IMR-90 (cell line): ENCODE measurements at regions not wholly inside any gene's neighbourhood (a gene's known extent, or its start where the extent isn't known, plus 50 kb on each side); places are given as distances from the start of the nearest gene placed in this dataset.

Experiments
- ATAC-seq: fragments of 200-7000 bp; cut with Tn5 transposase; 2 replicates; pipeline ENCODE4 v1.9.1; 2020; ENCODE audit warnings: low read depth, mild to moderate bottlenecking, moderate library complexity
- BruUV-seq: library from RNA; stranded (reverse); fragments of 400-500 nt; replicated peaks from 2 replicates; lab custom pipeline; 2021; lab: Mats Ljungman, UMichigan
- CTCF ChIA-PET: fragments of 300-600 bp; formaldehyde crosslinking; extraction: SDS; loops from one replicate; lab custom pipeline; 2021; ENCODE audit warnings: antibody characterized with exemption; lab: Yijun Ruan, JAX
- POLR2A ChIA-PET: fragments of 300-600 bp; sonication (Branson Sonifier 250); formaldehyde crosslinking; loops from one replicate; lab custom pipeline; 2022; ENCODE audit warnings: antibody characterized with exemption; ENCODE audit not compliant: unreplicated experiment; lab: Charles Lee
- DNase-seq: peaks from one replicate; pipeline ENCODE4 v3.0.0; 2013
- H2AFZ ChIP-seq: replicated peaks from 2 replicates; pipeline ENCODE3; 2013; ENCODE audit warnings: low read length, mild to moderate bottlenecking; ENCODE audit not compliant: poor library complexity
- H2AK5ac ChIP-seq: 2 replicates; pipeline ENCODE4 v1.6.1; 2013; ENCODE audit warnings: low read depth, low read length, inconsistent platforms
- H2AK9ac ChIP-seq: replicated peaks from 2 replicates; pipeline ENCODE3; 2013; ENCODE audit warnings: mild to moderate bottlenecking, low read depth, low read length, moderate library complexity; ENCODE audit not compliant: poor library complexity
- H2BK120ac ChIP-seq: 2 replicates; pipeline ENCODE4 v1.6.1; 2013; ENCODE audit warnings: low read depth, low read length, inconsistent platforms
- H2BK15ac ChIP-seq: 3 replicates; pipeline ENCODE4 v1.6.1; 2013; ENCODE audit warnings: low read depth, low read length, inconsistent platforms
- H2BK20ac ChIP-seq: 2 replicates; pipeline ENCODE4 v1.6.1; 2013; ENCODE audit warnings: low read depth, mild to moderate bottlenecking, inconsistent platforms, low read length, moderate library complexity
- H2BK5ac ChIP-seq: 2 replicates; pipeline ENCODE4 v1.6.1; 2013; ENCODE audit warnings: mild to moderate bottlenecking, low read depth, low read length, inconsistent platforms; ENCODE audit not compliant: poor library complexity, severe bottlenecking
- H3K14ac ChIP-seq: replicated peaks from 2 replicates; pipeline ENCODE4 v1.6.1; 2013; ENCODE audit warnings: low read depth, low read length, inconsistent platforms
- H3K18ac ChIP-seq: 2 replicates; pipeline ENCODE4 v1.6.1; 2013; ENCODE audit warnings: low read depth, low read length, control low read depth
- H3K23ac ChIP-seq: 2 replicates; pipeline ENCODE4 v1.6.1; 2013; ENCODE audit warnings: low read depth, low read length, inconsistent platforms
- H3K27ac ChIP-seq: 2 replicates; pipeline ENCODE4 v1.5.1; 2013; ENCODE audit warnings: mild to moderate bottlenecking, control low read depth, low read length; ENCODE audit not compliant: insufficient read depth
- H3K27me3 ChIP-seq: 2 replicates; pipeline ENCODE4 v1.6.1; 2013; ENCODE audit warnings: low read length; ENCODE audit not compliant: control insufficient read depth, insufficient read depth
- H3K36me3 ChIP-seq: 2 replicates; pipeline ENCODE4 v1.6.1; 2013; ENCODE audit warnings: low read length, mixed read lengths; ENCODE audit not compliant: control insufficient read depth, insufficient read depth
- H3K4ac ChIP-seq: 2 replicates; pipeline ENCODE4 v1.6.1; 2013; ENCODE audit warnings: low read depth, low read length, inconsistent platforms
- H3K4me1 ChIP-seq: 2 replicates; pipeline ENCODE4 v1.6.1; 2013; ENCODE audit warnings: low read length, mixed read lengths; ENCODE audit not compliant: control insufficient read depth, insufficient read depth
- H3K4me2 ChIP-seq: 2 replicates; pipeline ENCODE4 v1.6.1; 2013; ENCODE audit warnings: low read depth, mild to moderate bottlenecking, control low read depth, low read length, moderate library complexity
- H3K4me3 ChIP-seq: 2 replicates; pipeline ENCODE4 v1.5.1; 2013; ENCODE audit warnings: low read depth, mild to moderate bottlenecking, control low read depth, low read length, moderate library complexity; ENCODE audit not compliant: insufficient read depth
- H3K56ac ChIP-seq: 2 replicates; pipeline ENCODE4 v1.6.1; 2013; ENCODE audit warnings: low read length, inconsistent platforms; ENCODE audit not compliant: insufficient read depth; ENCODE audit errors: extremely low read depth
- H3K79me1 ChIP-seq, 2 experiments: 2 replicates each; pipeline ENCODE4 v1.6.1; 2013; ENCODE audit warnings: low read length in 2 of 2, inconsistent platforms in 1 of 2, low read depth in 1 of 2
- H3K9ac ChIP-seq: 2 replicates; pipeline ENCODE4 v1.6.1; 2013; ENCODE audit warnings: low read depth, low read length, control low read depth
- H3K9me1 ChIP-seq: 2 replicates; pipeline ENCODE4 v1.6.1; 2013; ENCODE audit warnings: low read length, inconsistent platforms; ENCODE audit not compliant: insufficient read depth
- H3K9me3 ChIP-seq: 2 replicates; pipeline ENCODE4 v1.6.1; 2013; ENCODE audit warnings: low read length; ENCODE audit not compliant: control insufficient read depth, insufficient read depth
- H4K20me1 ChIP-seq: 2 replicates; pipeline ENCODE4 v1.6.1; 2013; ENCODE audit warnings: low read length, inconsistent platforms; ENCODE audit not compliant: insufficient read depth
- H4K5ac ChIP-seq: 2 replicates; pipeline ENCODE4 v1.6.1; 2013; ENCODE audit warnings: mild to moderate bottlenecking, low read depth, low read length, control low read depth
- H4K8ac ChIP-seq, 2 experiments: 2 replicates each; pipeline ENCODE4 v1.6.1; 2013; ENCODE audit warnings: low read depth in 2 of 2, low read length in 2 of 2, control low read depth in 1 of 2, inconsistent platforms in 1 of 2
- H4K91ac ChIP-seq: 2 replicates; pipeline ENCODE4 v1.6.1; 2013; ENCODE audit warnings: low read depth, low read length, inconsistent platforms; ENCODE audit not compliant: insufficient read depth
- BHLHE40 ChIP-seq: fragments of 150-350 bp; IDR thresholded peaks from 2 replicates; pipeline ENCODE4 v1.6.1; 2016; ENCODE audit warnings: mild to moderate bottlenecking, low read depth, low read length
- CEBPB ChIP-seq: IDR thresholded peaks from 2 replicates; pipeline ENCODE4 v1.6.1; 2012; ENCODE audit warnings: low read depth, low read length, improper control_type of control experiment
- CHD1 ChIP-seq: IDR thresholded peaks from 2 replicates; pipeline ENCODE4 v1.6.1; 2012; ENCODE audit warnings: low read depth, low read length, improper control_type of control experiment
- CTCF ChIP-seq: conservative IDR thresholded peaks from 2 replicates; pipeline ENCODE4 v1.5.1; 2012; ENCODE audit warnings: mild to moderate bottlenecking, low read depth, low read length, improper control_type of control experiment
- ELK1 ChIP-seq: fragments of 150-350 bp; IDR thresholded peaks from 2 replicates; pipeline ENCODE4 v1.6.1; 2016; ENCODE audit warnings: low read depth, mild to moderate bottlenecking, low read length, moderate library complexity, borderline replicate concordance
- FOS ChIP-seq: fragments of 150-350 bp; IDR thresholded peaks from 2 replicates; pipeline ENCODE4 v1.6.1; 2016; ENCODE audit warnings: low read depth, low read length
- MAFK ChIP-seq: IDR thresholded peaks from 2 replicates; pipeline ENCODE4 v1.6.1; 2012; ENCODE audit warnings: low read depth, low read length, improper control_type of control experiment
- MAZ ChIP-seq: IDR thresholded peaks from 2 replicates; pipeline ENCODE4 v1.6.1; 2012; ENCODE audit warnings: low read depth, mild to moderate bottlenecking, low read length, improper control_type of control experiment, moderate library complexity, borderline replicate concordance
- MXI1 ChIP-seq: IDR thresholded peaks from 2 replicates; pipeline ENCODE4 v1.6.1; 2012; ENCODE audit warnings: low read depth, mild to moderate bottlenecking, low read length, moderate library complexity, borderline replicate concordance
- NFE2L2 ChIP-seq: fragments of 150-350 bp; IDR thresholded peaks from 2 replicates; pipeline ENCODE4 v1.6.1; 2016; ENCODE audit warnings: low read depth, mild to moderate bottlenecking, low read length
- POLR2A ChIP-seq: IDR thresholded peaks from 2 replicates; pipeline ENCODE4 v1.6.1; 2012; ENCODE audit warnings: mild to moderate bottlenecking, low read depth, low read length
- RAD21 ChIP-seq: IDR thresholded peaks from 2 replicates; pipeline ENCODE4 v1.6.1; 2012; ENCODE audit warnings: low read length, improper control_type of control experiment
- RCOR1 ChIP-seq: IDR thresholded peaks from 2 replicates; pipeline ENCODE4 v1.6.1; 2012; ENCODE audit warnings: mild to moderate bottlenecking, low read length, improper control_type of control experiment; ENCODE audit not compliant: insufficient replicate concordance
- RFX5 ChIP-seq: IDR thresholded peaks from 2 replicates; pipeline ENCODE4 v1.8.0; 2012; ENCODE audit warnings: low read depth, mild to moderate bottlenecking, low read length, moderate library complexity
- SMC3 ChIP-seq: fragments of 150-350 bp; IDR thresholded peaks from 2 replicates; pipeline ENCODE4 v1.6.1; 2016; ENCODE audit warnings: low read depth, mild to moderate bottlenecking, antibody characterized with exemption, low read length, moderate library complexity
- USF2 ChIP-seq: fragments of 150-350 bp; IDR thresholded peaks from 2 replicates; pipeline ENCODE4 v1.6.1; 2017; ENCODE audit warnings: mild to moderate bottlenecking, antibody characterized with exemption, low read length, low read depth
- WGBS, 2 experiments: methylation state at CpG; one replicate each; pipeline versions ENCODE4 v1.1.5 to v1.1.7; 2013; ENCODE audit warnings: missing lambda C conversion rate in 2 of 2; ENCODE audit not compliant: insufficient read length in 1 of 2; ENCODE audit errors: extremely low coverage in 2 of 2; 5-methylcytosine and 5-hydroxymethylcytosine counted together
- dilution Hi-C: fragments of 300-500 bp; cut with HindIII; formaldehyde crosslinking; loops from one replicate; pipeline ENCODE4 v1.14.3; 2018; ENCODE audit warnings: low sequenced_read_pairs; ENCODE audit not compliant: unreplicated experiment
- in situ Hi-C: fragments of 300-500 bp; cut with MboI; formaldehyde crosslinking; loops from 3 replicates; pipeline ENCODE4 v1.14.3; 2019; ENCODE audit warnings: low sequenced_read_pairs, inconsistent platforms, mixed read lengths
- intact Hi-C: fragments of 100-400 bp; cut with micrococcal nuclease; formaldehyde crosslinking; loops from 2 replicates; pipeline ENCODE4 v1.10.0; 2022

GRCh38 chr10:4398602-4399001 lies 427.4 kb upstream of the AKR1E2 start:
- no peak overlapping the region for H4K5ac ChIP-seq
- intact Hi-C loops: no loop called here
- H3K36me3 ChIP-seq: no peaks in the 10 kb centered on the region
- no peak overlapping the region for H2AK5ac ChIP-seq
- H2AK9ac ChIP-seq: no peak overlapping the region
- H4K8ac ChIP-seq: no peak overlapping the region
- H3K9ac ChIP-seq: no peak overlapping the region
- H2BK5ac ChIP-seq: no peak overlapping the region
- no peak overlapping the region for H3K4me2 ChIP-seq
- H4K20me1 ChIP-seq: no peaks in the 10 kb centered on the region
- no peaks in the 10 kb centered on the region for H3K4me1 ChIP-seq
- no peak overlapping the region for H2AFZ ChIP-seq
- no peak for ATAC-seq
- H3K9me1 ChIP-seq: no peaks in the 10 kb centered on the region
- no peak overlapping the region for H2BK120ac ChIP-seq
- no peak overlapping the region for H4K91ac ChIP-seq
- no peak for TF ChIP-seq RAD21
- TF ChIP-seq CEBPB: no peak
- no peak for TF ChIP-seq MAZ
- no peak for TF ChIP-seq POLR2A
- TF ChIP-seq NFE2L2: no peak
- no peak for TF ChIP-seq ELK1
- no peak for TF ChIP-seq USF2
- TF ChIP-seq RCOR1: no peak
- no peak for TF ChIP-seq MXI1
- no peak for TF ChIP-seq BHLHE40
- no peak for TF ChIP-seq FOS
- TF ChIP-seq MAFK: no peak
- no peak for TF ChIP-seq CHD1
- no peak for TF ChIP-seq SMC3
- no peak for TF ChIP-seq RFX5
- no peak for TF ChIP-seq CTCF
- no peaks in the 10 kb centered on the region for H3K9me3 ChIP-seq
- H3K14ac ChIP-seq: no peak overlapping the region
- no peak overlapping the region for H3K18ac ChIP-seq
- ChIA-PET CTCF (interaction anchor here (1.1 kb wide), 1 partner anchor 33 kb away, joined by 3 read pairs; no protein-coding TSS in a partner anchor), POLR2A (no interaction called here)
- dilution Hi-C loops: no loop called here
- H2BK15ac ChIP-seq: no peak overlapping the region
- BruUV-seq: no TSS peak
- no peak for DNase-seq
- no peak overlapping the region for H3K4me3 ChIP-seq
- H3K27ac ChIP-seq: no peak overlapping the region
- H3K27me3 ChIP-seq: no peaks in the 10 kb centered on the region
- H3K4ac ChIP-seq: no peak overlapping the region
- no peaks in the 10 kb centered on the region for H3K79me1 ChIP-seq
- in situ Hi-C loops: no loop called here
- WGBS, 2 experiments: no CpG with 5 or more reads among the region's 3 CpGs
- H3K23ac ChIP-seq: no peak overlapping the region
- no peak overlapping the region for H3K56ac ChIP-seq
- H2BK20ac ChIP-seq: no peak overlapping the region
